ENCODE measurements at regions not wholly inside any gene's neighbourhood (a gene's known extent, or its start where the extent isn't known, plus 50 kb on each side); places are given as distances from the start of the nearest gene placed in this dataset.

- DNase-seq, result no peak
Measured at GRCh38 chr11:127452533-127452932, 452.0 kb upstream of the KIRREL3 start.

GRCh38 chr11:127451861-127452260 is 451.3 kb upstream of the KIRREL3 start:
- no peak for DNase-seq

GRCh38 chr11:127448101-127448500 is 447.5 kb upstream of the KIRREL3 start:
- no peak for DNase-seq

GRCh38 chr11:127445476-127445875 is 444.9 kb upstream of the KIRREL3 start:
- DNase-seq, result no peak

GRCh38 chr11:127443297-127443696 is 442.7 kb upstream of the KIRREL3 start:
- DNase-seq, result no peak

- DNase-seq, result no peak
Measured at GRCh38 chr11:127440616-127441015, 440.0 kb upstream of the KIRREL3 start.

GRCh38 chr11:127425281-127425680 is 424.7 kb upstream of the KIRREL3 start:
- no peak for DNase-seq

- DNase-seq, result no peak
Measured at GRCh38 chr11:127424661-127425060, 424.1 kb upstream of the KIRREL3 start.

- DNase-seq, result no peak
Measured at GRCh38 chr11:127420139-127420538, 419.6 kb upstream of the KIRREL3 start.

GRCh38 chr11:127412722-127413380 is 412.3 kb upstream of the KIRREL3 start:
- no peak for DNase-seq

GRCh38 chr11:127412234-127412633 is 411.7 kb upstream of the KIRREL3 start:
- no peak for DNase-seq

GRCh38 chr11:127411283-127411682 is 410.7 kb upstream of the KIRREL3 start:
- no peak for DNase-seq

GRCh38 chr11:127395034-127395433 is 394.5 kb upstream of the KIRREL3 start:
- DNase-seq, result no peak

GRCh38 chr11:127393460-127393997 is 393.0 kb upstream of the KIRREL3 start:
- no peak for DNase-seq

- DNase-seq, result no peak
Measured at GRCh38 chr11:127392575-127392974, 392.0 kb upstream of the KIRREL3 start.

GRCh38 chr11:127390465-127390864 is 389.9 kb upstream of the KIRREL3 start:
- DNase-seq, result no peak

GRCh38 chr11:127385071-127385470 is 384.5 kb upstream of the KIRREL3 start:
- no peak for DNase-seq

- DNase-seq, result no peak
Measured at GRCh38 chr11:127383026-127383425, 382.5 kb upstream of the KIRREL3 start.

- no peak for DNase-seq
Measured at GRCh38 chr11:127381247-127381646, 380.7 kb upstream of the KIRREL3 start.

- no peak for DNase-seq
Measured at GRCh38 chr11:127379686-127380085, 379.1 kb upstream of the KIRREL3 start.

- DNase-seq, result no peak
Measured at GRCh38 chr11:127376301-127376700, 375.7 kb upstream of the KIRREL3 start.

- DNase-seq, result no peak
Measured at GRCh38 chr11:127369356-127369755, 368.8 kb upstream of the KIRREL3 start.

GRCh38 chr11:127362754-127363308 is 362.3 kb upstream of the KIRREL3 start:
- DNase-seq, result no peak

GRCh38 chr11:127358160-127358559 is 357.6 kb upstream of the KIRREL3 start:
- DNase-seq, result no peak

- DNase-seq, result no peak
Measured at GRCh38 chr11:127350476-127350875, 349.9 kb upstream of the KIRREL3 start.

Data from NCI-H2171 (cell line).